ENCODE measurements at regions not wholly inside any gene's neighbourhood (a gene's known extent, or its start where the extent isn't known, plus 50 kb on each side); places are given as distances from the start of the nearest gene placed in this dataset.

DNA sequence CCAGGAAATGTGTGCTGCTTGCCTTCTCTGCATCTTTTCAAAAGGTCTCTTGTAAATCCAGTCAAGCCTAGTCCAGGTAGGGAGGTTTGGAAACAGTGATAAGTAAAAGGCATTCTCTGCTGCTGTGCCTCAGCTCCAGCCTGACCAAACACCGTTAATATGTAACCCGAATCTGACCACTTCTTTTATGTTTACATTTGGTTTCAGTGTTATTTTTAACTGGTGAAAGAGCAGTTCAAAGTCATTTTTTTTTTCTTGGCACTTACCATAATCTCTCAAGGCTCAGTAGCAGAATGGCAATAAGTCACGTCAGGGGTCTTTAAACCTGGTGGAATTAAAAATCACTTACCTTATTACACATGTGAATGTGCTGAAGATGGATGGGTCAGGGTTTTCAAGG, 216.8 kb downstream of the PTEN start:
- TF ChIP-seq POLR2A (IDR thresholded peaks at IDR 0.05), result no peak
- TF ChIP-seq, protein P1, sequence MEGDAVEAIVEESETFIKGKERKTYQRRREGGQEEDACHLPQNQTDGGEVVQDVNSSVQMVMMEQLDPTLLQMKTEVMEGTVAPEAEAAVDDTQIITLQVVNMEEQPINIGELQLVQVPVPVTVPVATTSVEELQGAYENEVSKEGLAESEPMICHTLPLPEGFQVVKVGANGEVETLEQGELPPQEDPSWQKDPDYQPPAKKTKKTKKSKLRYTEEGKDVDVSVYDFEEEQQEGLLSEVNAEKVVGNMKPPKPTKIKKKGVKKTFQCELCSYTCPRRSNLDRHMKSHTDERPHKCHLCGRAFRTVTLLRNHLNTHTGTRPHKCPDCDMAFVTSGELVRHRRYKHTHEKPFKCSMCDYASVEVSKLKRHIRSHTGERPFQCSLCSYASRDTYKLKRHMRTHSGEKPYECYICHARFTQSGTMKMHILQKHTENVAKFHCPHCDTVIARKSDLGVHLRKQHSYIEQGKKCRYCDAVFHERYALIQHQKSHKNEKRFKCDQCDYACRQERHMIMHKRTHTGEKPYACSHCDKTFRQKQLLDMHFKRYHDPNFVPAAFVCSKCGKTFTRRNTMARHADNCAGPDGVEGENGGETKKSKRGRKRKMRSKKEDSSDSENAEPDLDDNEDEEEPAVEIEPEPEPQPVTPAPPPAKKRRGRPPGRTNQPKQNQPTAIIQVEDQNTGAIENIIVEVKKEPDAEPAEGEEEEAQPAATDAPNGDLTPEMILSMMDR (IDR thresholded peaks at IDR 0.05), result no peak
- H3K36me3 ChIP-seq, result no peaks in the 10 kb centered on the region
- no peak overlapping the region for H3K4me3 ChIP-seq
- no peak for DNase-seq
- no peak overlapping the region for H3K27ac ChIP-seq
- no peaks in the 10 kb centered on the region for H3K27me3 ChIP-seq
- H3K9me3 ChIP-seq, result no peaks in the 10 kb centered on the region
- H3K4me1 ChIP-seq, result peaks cover 0 to 10% (median 0%) of the 10 kb centered on the region in 4 donors

DNA sequence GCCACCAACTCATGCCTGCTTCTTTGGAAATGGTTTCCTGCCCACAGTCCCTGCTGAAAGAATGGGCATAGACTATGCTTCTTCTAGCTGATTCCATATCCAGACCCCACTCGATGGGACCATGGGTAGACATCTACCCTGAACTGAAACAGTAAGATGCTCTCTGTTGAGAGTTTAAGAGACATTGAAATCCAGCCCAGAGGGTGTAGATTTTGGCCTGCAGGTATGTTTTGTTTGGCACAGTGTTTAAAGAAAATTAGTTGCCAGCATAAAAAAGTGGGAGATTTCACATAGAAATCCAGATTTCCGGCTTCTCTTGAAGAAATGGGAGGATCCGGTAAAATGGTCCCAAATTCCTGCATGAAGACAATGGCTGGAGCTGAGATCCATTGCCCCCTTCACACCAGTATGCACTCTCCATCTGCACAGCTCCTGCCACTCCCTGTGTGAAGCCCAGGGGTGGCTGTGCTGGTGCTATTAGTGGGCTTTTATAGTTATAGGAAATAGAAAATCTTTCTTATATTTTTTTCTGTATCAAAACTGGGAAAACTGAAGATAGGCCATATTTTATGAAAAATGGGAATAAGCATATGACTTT, 218.1 kb downstream of the PTEN start:
- Histone ChIP-seq H3K4me3 (no peak overlapping the region), H3K27ac (no peak overlapping the region), H3K9me3 (no peaks in the 10 kb centered on the region), H3K4me1 (peaks cover 0 to 10% (median 0%) of the 10 kb centered on the region in 4 donors), H3K27me3 (no peaks in the 10 kb centered on the region), H3K36me3 (no peaks in the 10 kb centered on the region)
- DNase-seq, result no peak
- TF ChIP-seq, protein P1 (IDR thresholded peaks at IDR 0.05), result no peak
- no peak for TF ChIP-seq POLR2A (IDR thresholded peaks at IDR 0.05)

DNA sequence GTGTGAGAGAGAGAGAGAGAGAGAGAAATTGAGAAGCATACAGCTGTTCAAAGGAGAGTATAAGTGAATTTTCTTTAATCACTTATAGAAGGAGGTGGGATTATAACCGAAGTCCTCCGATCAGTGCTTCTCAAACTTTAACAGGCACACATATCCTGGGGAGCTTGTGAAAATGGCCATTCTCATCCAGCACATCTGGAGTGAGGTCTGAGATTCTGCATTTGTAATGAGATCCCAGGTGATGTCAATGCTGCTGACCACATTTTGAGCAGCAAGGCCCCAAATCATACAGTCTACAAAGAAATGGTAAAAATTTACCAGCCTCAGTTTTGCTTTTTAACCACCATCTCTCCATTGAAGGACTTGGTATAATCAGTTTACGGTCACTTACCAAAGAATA, 219.0 kb downstream of the PTEN start:
- peaks cover 0 to 10% (median 0%) of the 10 kb centered on the region in 4 donors for H3K4me1 ChIP-seq
- no peak for DNase-seq
- no peaks in the 10 kb centered on the region for H3K9me3 ChIP-seq
- no peak overlapping the region for H3K27ac ChIP-seq
- no peaks in the 10 kb centered on the region for H3K27me3 ChIP-seq
- H3K4me3 ChIP-seq, result no peak overlapping the region
- H3K36me3 ChIP-seq, result no peaks in the 10 kb centered on the region
- TF ChIP-seq, protein P1 (IDR thresholded peaks at IDR 0.05), result no peak
- no peak for TF ChIP-seq POLR2A (IDR thresholded peaks at IDR 0.05)

DNA sequence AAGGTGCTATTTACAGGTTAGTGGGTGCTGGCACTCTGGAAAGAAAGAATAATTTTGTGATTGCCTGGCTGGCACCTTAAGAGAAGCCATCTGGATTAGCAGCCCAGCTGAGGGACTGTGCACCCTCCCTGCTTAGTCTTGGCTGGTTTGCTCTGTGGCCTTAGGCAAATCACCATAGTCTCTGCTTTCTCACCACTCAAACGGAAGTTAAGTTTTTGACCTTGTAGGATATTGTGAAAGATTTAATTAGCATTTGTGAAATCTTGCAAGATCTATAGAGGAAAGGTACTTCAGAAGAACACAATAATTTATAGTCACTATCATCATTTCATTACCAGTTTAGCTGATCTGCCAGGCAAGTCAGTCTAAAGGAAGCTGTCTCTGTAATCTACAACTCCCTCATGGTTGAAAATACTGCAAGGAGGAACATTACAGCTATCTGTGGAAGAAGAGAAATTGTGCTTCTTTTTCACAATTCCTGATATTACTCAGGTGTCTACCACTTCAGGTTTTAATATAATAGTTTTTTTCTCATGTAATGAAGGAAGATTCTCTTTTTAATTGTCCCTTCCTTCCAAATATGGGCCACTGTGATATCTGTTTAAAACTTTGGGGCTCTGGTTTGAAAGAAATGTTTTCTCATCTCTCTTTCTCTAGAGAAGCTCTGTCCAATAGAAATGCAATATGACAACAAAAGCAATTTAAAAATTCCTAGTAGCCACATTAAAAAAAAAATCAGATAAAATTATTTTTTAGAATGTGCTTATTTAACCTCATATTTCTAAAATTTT, 219.6 kb downstream of the PTEN start:
- Histone ChIP-seq H3K9me3 (no peaks in the 10 kb centered on the region), H3K27ac (no peak overlapping the region)

DNA sequence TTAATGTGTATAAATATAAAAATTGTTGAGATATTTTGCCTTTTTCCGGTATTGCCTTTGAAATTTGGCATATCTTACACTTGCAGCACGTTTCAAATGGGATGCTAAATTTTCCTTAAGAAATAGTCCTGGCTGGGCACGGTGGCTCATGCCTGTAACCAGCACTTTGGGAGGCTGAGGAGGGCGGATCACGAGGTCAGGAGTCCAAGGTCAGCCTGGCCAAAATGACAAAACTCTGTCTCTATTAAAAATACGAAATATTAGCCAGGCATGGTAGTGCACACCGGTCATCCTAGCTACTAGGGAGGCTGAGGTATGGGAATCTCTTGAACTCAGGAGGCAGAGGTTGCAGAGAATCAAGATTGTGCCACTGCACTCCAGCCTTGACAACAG, 220.2 kb downstream of the PTEN start:
- no peak for DNase-seq
- no peaks in the 10 kb centered on the region for H3K9me3 ChIP-seq
- no peak overlapping the region for H3K27ac ChIP-seq
- H3K27me3 ChIP-seq, result no peaks in the 10 kb centered on the region
- TF ChIP-seq POLR2A (IDR thresholded peaks at IDR 0.05), result no peak
- TF ChIP-seq, protein P1 (IDR thresholded peaks at IDR 0.05), result no peak
- no peak overlapping the region for H3K4me3 ChIP-seq
- no peaks in the 10 kb centered on the region for H3K36me3 ChIP-seq
- H3K4me1 ChIP-seq, result peaks cover 0 to 10% (median 0%) of the 10 kb centered on the region in 4 donors

More for the DNA sequence above, 219.6 kb downstream of the PTEN start:
- H3K36me3 ChIP-seq, result no peaks in the 10 kb centered on the region
- peaks cover 0 to 10% (median 0%) of the 10 kb centered on the region in 4 donors for H3K4me1 ChIP-seq
- H3K27me3 ChIP-seq, result no peaks in the 10 kb centered on the region
- DNase-seq, result peak in 1 of 3 donors; percentile 42
- no peak for TF ChIP-seq POLR2A (IDR thresholded peaks at IDR 0.05)
- TF ChIP-seq, protein P1 (IDR thresholded peaks at IDR 0.05), result no peak
- no peak overlapping the region for H3K4me3 ChIP-seq

Measured in Peyer's patch (tissue), 4 donors.